TTC549 (cell line): ENCODE measurements at regions not wholly inside any gene's neighbourhood (a gene's known extent, or its start where the extent isn't known, plus 50 kb on each side); places are given as distances from the start of the nearest gene placed in this dataset.

ENCODE experiments used
- FAIRE-seq: peaks from 2 replicates; lab custom pipeline; 2012; peaks lifted over from hg19 to GRCh38; lab: Jason Lieb, UNC

DNA sequence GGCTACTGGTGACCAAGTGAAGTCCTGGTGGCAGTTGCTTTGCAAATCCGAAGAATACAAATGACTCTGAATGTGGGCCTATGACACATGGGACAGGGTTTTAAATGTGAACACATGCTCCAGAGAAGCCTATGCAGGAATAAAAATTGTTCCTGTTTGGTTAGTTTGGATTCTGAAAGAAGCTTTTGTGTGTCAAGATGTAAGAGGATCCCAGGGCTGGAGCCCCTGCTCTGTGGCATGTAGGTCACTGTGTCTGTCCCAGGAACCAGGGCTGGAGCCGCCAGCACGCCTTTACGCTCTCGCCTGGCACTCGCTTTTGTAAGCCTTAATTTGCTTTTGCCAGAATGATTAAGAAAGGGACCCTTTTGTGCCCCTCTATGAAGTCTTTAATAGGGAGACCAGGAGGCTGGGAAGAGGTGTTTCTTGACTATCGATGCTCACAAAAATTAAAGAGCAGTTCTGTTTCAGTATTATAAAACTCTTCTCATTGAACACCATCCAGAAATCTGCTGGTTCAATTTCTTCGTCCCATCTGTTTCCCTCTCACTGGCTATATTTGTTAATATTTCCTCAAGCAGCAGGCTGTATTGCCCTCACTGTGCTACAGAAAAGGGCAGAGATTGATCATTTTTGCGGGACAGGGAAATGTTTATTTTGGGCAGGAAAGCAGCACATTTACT, 532.7 kb upstream of the POU3F3 start:
- no peak for FAIRE-seq

DNA sequence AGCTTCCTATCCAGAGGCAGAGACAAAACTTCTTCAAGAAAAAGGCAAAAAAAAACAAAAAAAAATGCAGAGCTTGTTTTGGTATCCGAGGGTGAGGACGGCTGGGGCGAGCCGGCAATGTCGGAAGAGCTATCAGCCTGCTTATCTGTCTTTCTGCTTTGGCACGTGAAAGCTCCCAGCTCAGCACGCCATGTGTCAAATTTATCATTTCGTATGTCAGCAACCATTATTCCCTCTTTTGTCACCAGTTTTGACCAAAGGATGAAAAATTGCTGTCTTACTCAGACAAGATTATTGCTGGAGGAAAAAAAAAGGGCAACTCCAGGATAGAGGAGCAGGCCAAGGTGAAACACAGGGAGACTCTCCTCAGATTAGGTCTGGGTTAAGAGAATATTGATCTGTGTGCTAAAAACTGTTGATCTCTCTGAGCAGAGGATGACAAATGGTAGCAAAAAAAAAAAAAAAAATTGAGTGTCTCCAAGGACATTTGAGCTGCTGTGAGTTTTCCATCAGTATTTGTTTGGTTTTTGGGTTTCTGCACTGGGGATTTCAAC, 532.0 kb upstream of the POU3F3 start:
- FAIRE-seq = no peak

- no peak for FAIRE-seq
Observed at GRCh38 chr2:104332731-104333130, 521.2 kb upstream of the POU3F3 start.

DNA sequence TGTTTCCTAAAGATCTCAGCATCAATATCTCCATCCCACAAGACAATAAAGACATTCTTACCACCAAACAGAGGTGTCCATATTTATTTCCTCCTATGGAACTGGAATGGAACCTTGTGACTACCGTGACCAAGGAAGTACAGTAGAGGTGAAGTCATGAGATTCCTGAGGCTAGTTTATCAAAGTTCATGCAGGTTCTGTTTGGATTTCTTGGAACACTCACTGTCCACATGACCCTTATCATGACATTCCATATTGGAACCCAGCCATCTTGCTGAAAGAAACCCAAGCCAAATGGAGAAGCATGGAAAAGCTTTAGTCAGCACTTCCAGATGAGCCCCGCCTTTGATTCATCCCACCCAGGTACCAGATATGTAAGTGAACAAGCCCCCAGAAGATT, 516.0 kb upstream of the POU3F3 start:
- no peak for FAIRE-seq

GRCh38 chr2:104340162-104340561, 513.8 kb upstream of the POU3F3 start:
- no peak for FAIRE-seq

DNA sequence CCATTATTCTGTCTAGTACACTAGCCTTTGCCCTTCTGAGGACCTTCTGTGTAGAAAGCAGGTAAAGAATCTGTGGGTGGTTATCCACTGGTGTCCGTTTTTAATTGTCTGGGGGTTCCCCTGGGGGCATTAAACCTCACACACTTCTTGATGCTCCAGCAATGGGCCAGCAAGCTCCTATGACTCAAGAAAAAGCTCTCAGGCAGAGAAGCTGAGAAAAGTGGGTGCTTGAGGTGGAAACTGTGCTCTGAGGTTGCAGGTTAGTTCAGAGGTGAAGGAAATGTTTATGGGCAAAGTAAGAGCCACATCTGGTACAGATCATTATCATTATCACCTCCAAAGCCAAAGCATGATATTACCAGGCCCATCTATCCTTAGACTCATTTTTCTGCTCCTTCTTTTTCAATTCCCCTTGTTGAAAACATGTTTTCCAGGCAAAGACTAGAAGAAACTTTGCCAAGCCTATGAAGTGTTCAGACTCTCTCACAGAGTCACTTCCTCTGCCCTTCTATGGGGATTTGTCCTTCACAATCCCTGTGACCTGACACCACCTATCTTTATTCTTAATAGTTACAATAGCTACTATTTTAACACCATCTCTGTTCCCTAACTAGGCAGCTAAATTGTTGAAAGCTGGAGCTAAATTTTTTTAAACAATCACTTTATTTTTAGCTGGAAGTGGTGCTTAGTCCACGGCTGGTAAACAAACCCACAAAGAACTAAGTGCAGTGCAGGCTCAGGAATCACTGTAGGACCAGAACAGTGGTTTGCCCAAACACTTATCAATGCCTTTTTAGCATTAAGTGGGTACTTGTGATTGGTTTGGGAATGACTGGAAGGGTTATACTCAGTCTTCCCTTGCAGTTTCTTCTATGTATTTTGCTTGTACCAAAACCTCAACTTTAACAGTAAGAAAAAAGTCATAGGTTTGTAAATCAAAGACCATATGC, 512.8 kb upstream of the POU3F3 start:
- FAIRE-seq = no peak

- no peak for FAIRE-seq
Observed at GRCh38 chr2:104344306-104344705, 509.6 kb upstream of the POU3F3 start.

DNA sequence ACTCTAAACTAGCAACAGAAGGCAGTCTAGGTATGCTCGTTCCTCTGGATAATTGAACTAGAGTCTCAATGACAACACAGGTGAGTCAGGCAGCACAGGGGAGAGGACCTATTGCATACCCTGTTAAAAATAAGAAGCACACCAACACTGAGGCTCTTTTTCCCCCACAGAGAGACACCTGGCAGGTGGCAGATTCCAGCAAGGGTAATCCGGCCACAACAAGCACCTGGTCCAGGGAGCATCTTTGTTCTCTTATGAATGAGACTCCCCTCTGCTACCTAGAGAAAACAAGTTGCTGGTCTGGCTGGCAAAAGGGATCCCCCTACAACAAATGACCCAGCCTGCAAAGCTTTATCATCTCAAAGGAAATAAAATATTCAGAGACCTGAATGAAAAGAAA, 508.9 kb upstream of the POU3F3 start:
- no peak for FAIRE-seq

- no peak for FAIRE-seq
Observed at GRCh38 chr2:104358122-104358521, 495.8 kb upstream of the POU3F3 start.

- FAIRE-seq = no peak
Observed at GRCh38 chr2:104361414-104361813, 492.5 kb upstream of the POU3F3 start.

- no peak for FAIRE-seq
Observed at GRCh38 chr2:104368089-104368488, 485.8 kb upstream of the POU3F3 start.

DNA sequence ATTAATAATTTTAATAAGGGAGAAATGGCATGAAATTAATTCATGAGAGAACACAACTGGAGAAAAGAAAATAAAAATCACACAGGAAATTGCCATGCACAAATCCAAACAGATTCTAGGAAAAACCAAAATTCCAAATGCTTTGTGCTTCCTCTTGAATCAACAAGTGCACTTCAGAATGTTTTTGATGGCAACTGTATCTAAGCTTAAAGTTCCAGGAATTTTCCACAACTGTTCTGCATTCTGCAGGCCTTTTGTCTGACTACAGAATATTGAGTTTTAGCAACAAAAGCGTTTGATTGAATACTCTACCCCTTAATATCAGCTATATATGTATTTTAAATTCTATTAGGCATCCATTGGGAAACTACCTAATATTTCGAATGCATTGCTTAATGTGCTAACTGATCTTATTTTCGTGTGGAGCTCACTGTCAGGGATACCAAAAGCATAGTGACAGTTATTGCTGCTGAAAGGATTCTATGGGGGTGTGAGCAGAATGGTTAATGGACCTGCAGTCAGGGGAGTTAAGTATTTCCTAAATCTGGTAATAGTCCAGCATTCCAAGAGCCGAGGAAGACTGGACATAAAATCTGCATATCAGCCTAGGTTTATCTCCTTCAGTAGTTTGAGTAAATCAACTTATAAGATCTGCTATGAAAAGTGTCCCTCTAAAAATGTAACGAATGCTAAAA, 482.7 kb upstream of the POU3F3 start:
- FAIRE-seq = no peak

- no peak for FAIRE-seq
Observed at GRCh38 chr2:104375206-104375605, 478.7 kb upstream of the POU3F3 start.

DNA sequence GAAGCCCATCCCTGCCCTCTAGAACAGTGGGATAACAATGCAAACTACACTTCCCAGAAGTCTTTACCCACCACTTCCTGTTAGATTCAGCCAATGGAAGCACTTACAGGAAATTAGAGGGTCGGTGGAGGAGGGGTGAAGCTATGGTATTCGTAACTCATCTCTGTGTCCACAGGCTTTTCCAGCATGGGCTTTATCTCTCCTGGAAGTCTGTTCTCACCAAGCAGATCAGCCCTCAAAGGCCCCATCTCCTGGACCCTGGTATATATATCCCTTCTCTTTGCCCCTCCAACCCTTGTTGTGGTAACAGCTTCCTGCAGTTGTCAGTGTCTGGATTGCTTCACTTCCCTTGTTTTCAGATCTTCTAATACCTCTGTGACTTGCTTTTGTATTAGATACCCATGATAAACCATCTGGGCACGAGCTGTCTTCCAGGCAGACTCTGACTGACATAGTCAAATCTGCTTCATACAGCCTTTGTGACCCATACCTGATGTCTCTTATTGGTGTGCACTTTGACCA, 475.0 kb upstream of the POU3F3 start:
- FAIRE-seq = no peak

- no peak for FAIRE-seq
Observed at GRCh38 chr2:104384961-104385360, 469.0 kb upstream of the POU3F3 start.

DNA sequence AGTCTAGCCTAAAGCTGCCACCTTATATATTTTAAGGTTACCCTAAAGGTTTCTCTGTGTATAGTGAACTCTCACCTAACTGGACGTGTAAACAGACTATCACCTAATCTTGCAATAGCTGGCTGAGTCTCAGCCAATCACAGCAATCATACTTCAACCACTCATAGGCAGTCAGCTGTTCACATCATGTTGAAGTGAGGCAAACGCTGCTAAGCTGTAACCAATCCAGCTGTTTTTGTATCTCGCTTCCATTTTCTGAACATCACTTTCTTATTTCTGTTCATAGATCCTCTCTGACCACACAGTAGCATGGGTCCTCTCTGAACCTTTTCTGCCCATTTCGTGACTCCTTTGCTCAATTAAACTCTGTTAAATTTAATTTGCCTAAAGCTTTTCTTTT, 468.2 kb upstream of the POU3F3 start:
- FAIRE-seq = no peak

- FAIRE-seq = no peak
Observed at GRCh38 chr2:104388296-104388695, 465.6 kb upstream of the POU3F3 start.

- FAIRE-seq = no peak
Observed at GRCh38 chr2:104402825-104403224, 451.1 kb upstream of the POU3F3 start.

- FAIRE-seq = no peak
Observed at GRCh38 chr2:104404526-104404925, 449.4 kb upstream of the POU3F3 start.

DNA sequence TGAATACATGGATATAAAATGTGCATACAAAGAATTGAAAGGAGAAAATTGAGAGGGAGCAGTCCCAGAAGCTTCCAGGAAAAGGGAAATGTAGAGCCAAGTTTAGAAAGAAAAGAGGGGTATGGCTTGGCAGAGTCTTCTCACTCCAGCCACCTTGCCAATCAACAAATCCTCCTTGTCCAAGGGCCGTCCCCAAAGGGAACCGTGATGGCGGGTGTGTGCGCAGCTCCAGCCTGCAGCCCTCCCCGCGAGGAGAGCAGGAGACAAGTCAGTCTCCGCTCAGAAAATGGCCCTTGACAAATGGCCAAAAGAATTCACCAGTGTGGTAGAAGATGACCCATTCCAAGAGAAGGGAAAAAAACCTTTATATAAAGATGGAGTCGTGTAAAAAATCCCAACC, 448.3 kb upstream of the POU3F3 start:
- FAIRE-seq = no peak

GRCh38 chr2:104406261-104406726, 447.6 kb upstream of the POU3F3 start:
- no peak for FAIRE-seq

GRCh38 chr2:104407641-104408040, 446.3 kb upstream of the POU3F3 start:
- FAIRE-seq = no peak
